ENCODE measurements at regions not wholly inside any gene's neighbourhood (a gene's known extent, or its start where the extent isn't known, plus 50 kb on each side); places are given as distances from the start of the nearest gene placed in this dataset.

DNA sequence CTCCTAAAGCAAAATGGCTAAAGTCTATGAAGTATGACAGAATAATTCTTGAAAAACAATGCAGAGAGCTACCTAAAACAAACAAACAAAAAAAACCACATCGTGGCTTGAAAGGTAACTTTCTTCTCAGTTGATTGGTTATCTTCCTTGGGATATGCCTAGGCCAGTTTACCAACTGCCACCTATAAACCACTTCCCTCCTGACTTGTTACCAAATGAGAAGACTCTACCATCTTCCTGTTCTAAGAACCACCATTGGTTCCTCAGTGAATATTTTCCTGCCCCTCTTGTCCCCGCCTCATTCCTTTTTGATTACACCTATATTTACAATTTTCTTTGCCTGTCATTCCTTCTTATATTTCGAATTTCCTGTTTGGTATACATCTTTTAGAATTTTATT is 336.6 kb downstream of the SIPA1L2 start:
- Histone ChIP-seq H3K14ac (ENCODE audit: insufficient read depth, low read length) (no peak overlapping the region), H3K79me2 (ENCODE audit: insufficient read depth, low read length) (no peaks in the 10 kb centered on the region), H2BK12ac (ENCODE audit: insufficient read length, low read depth, low read length) (no peak overlapping the region), H2BK120ac (ENCODE audit: low read depth, low read length, poor library complexity, severe bottlenecking) (no peak overlapping the region), H3K9me3 (ENCODE audit: control insufficient read depth, low read depth, low read length) (no peaks in the 10 kb centered on the region), H4K91ac (ENCODE audit: insufficient read length, low read depth, low read length) (no peak overlapping the region), H2BK20ac (ENCODE audit: low read depth, low read length, poor library complexity, severe bottlenecking) (no peak overlapping the region), H3K23me2 (ENCODE audit: insufficient read length, low read depth, low read length, poor library complexity, severe bottlenecking) (no peaks in the 10 kb centered on the region), H2AFZ (ENCODE audit: low read length) (no peak overlapping the region), H3K18ac (ENCODE audit: insufficient read length, low read depth, low read length) (no peak overlapping the region), H3T11ph (ENCODE audit: low read length) (no peak overlapping the region), H3K79me1 (ENCODE audit: insufficient read depth, low read depth, low read length, poor library complexity, severe bottlenecking) (no peaks in the 10 kb centered on the region), H4K8ac (replicated peaks; ENCODE audit: insufficient read length, low read depth, low read length) (no peak overlapping the region), H2AK5ac (ENCODE audit: insufficient read length, low read length) (no peak overlapping the region), H2BK5ac (ENCODE audit: insufficient read length, low read length) (no peak overlapping the region), H3K23ac (ENCODE audit: insufficient read length, low read depth, low read length) (no peak overlapping the region), H3K4me2 (ENCODE audit: insufficient read depth, insufficient read length, low read length) (no peak overlapping the region), H4K20me1 (ENCODE audit: control insufficient read depth, insufficient read depth, insufficient read length) (no peaks in the 10 kb centered on the region), H2BK15ac (ENCODE audit: low read depth, low read length) (no peak overlapping the region), H4K5ac (ENCODE audit: insufficient read length, low read depth, low read length) (no peak overlapping the region), H3K4ac (ENCODE audit: low read depth, low read length) (no peak overlapping the region), H3K9ac (ENCODE audit: extremely low read depth, insufficient read length, low read length) (no peak overlapping the region), H3K56ac (ENCODE audit: insufficient read length, low read depth, low read length) (no peak overlapping the region), H3K27ac (ENCODE audit: insufficient read length, low read depth, low read length) (no peak overlapping the region), H3K4me1 (ENCODE audit: insufficient read depth, low read length) (no peaks in the 10 kb centered on the region), H3K27me3 (ENCODE audit: insufficient read depth, low read length) (no peaks in the 10 kb centered on the region)
- peaks cover 2% of the 10 kb centered on the region; the same call in 1 of the 2 replicates for H3K27me3 Mint-ChIP-seq (ENCODE audit: low read depth)
- no peak overlapping the region for H3K27ac Mint-ChIP-seq
- H3K4me3 Mint-ChIP-seq = no peak overlapping the region
- no peaks in the 10 kb centered on the region for H3K36me3 Mint-ChIP-seq (ENCODE audit: insufficient read depth in 1 of 3, low read depth in 3 of 3)
- no peak for DNase-seq
- no CpG with 5 or more reads among the region's 3 CpGs for WGBS (ENCODE audit: extremely low coverage, insufficient read length, low lambda C conversion rate)
- TF ChIP-seq CTCF (conservative IDR thresholded peaks at IDR 0.05) = no peak
- no peaks in the 10 kb centered on the region for H3K9me3 Mint-ChIP-seq
- H3K4me1 Mint-ChIP-seq = 0 out of 4 replicates have a peak, but pooled peaks cover 0 to 4% of the 10 kb centered on the region in 2 experiments
